NCI-H2081 (cell line): ENCODE measurements at regions not wholly inside any gene's neighbourhood (a gene's known extent, or its start where the extent isn't known, plus 50 kb on each side); places are given as distances from the start of the nearest gene placed in this dataset.
A peak's percentile ranks its signal among the peaks of the same experiment; 100 is the strongest.
"Not testable (repeated sequence)": the region's sequence is repeated elsewhere in the genome, so short reads cannot be mapped to it uniquely, and the experiment has no call there.

ENCODE experiments used
- DNase-seq, 2 experiments: peaks; one replicate each; lab custom pipeline; 2025; lab: John Stamatoyannopoulos, UW

DNA sequence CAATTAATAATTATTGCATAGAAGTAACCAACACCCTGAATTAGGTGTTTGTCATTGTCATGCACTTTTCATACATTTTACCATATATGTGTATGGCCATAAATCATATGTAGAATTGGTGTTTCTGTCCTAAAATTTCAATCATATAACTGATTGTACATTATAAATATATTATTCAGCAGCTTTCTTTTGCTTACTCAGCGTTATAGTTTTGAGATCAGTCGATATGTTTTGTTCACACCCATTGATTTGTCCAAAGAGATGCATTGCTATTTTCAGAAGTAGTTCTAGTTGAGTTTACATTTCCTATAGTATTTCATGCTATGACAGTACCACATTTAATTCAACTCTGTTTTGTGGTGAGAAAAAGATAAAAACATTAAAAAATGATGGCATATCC is 50.5 kb upstream of the PARP4 start:
- DNase-seq: no peak

DNA sequence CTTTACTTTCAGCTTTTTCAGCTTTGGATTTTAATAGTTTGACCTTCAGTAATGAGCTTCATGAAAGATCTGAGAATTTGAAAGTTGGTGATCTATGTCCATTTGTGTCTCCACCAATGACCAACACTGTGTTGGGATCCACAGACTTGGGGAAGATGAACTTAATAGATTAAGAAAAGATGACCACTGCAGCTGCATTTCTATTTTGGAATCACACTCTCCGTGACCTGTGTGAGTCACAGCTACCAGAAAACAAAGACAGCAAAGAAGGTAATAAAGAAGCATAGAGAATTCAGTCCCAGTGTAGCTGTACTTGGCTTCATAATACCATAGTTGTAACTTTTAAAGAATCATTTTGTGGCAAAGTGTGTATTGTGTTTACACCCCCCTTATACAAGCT is 51.4 kb upstream of the PARP4 start:
- DNase-seq: not testable (repeated sequence)

DNA sequence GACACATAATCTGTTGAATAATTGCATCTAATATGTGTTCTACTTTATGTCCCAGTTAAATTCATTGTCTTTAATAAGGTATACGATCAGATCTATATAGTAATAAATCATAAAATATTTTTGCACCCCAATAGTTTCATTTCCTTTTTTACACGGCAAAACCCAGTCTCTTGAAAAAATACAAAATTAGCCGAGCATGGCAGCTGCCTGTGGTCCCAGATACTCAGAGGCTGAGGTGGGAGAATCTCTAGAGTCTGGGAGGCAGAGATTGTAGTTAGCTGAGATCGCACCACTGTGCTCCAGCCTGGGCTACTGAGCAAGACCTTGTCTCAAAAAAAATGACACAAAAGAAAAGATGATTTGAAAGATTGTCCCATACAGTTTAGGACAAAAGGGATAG is 52.3 kb upstream of the PARP4 start:
- no peak for DNase-seq

DNA sequence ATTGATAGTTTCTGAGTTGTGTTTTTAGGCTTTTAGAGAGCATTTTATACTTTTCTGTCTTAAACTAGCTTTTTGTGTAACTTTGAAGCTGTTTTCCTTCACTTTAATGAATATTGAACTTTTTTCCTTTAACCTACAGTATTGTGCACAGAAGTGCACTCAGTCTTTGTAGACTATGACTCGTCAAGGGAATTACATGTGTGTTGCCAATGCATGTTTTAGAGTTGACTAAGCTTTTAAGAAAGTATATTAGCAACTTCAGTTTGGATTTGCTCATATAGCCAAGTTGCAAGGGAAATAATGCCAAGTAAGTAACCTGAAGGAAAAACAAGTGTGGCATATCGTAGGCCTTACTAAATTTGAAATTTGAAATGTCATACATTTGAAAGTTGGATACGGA is 55.0 kb upstream of the PARP4 start:
- DNase-seq: not testable (repeated sequence)

DNA sequence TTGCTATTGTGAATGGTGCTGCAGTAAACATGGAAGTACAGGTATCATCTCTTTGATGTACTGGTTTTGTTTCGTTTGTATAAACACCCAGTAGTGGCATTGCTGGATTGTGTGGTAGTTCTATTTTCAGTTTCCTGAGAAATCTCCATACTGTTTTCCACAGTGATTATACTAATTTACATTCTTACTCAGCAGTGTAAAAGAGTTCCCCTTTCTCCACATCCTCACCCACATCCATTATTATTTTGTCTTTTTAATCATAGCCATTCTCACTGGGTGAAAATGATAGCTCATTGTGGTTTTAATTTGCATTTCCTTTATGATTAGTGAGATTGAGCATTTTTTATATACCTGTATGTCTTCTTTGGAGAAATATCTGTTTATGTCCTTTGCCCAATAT is 62.3 kb upstream of the PARP4 start:
- DNase-seq: no peak

DNA sequence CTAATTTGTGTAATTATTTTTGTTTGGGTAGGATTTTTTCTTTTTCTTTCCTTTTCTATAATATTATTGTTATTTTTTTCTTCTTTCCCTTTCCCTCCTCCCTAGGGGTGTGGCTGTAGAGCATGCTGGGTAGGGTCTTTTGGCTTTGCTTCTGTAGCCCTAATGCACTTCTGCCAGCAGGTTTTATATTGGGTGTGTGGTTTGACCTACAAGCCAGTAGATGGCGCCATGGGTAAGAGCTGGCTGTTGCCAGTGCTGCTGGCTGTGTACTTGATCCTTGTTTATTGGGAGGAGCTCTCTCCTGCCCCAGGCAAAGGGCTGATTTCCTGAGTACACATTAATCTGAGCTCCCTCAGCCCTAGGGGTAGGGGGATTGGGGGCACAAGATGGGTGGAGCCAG is 67.7 kb upstream of the PARP4 start:
- DNase-seq: peak; percentile 32 to 67

DNA sequence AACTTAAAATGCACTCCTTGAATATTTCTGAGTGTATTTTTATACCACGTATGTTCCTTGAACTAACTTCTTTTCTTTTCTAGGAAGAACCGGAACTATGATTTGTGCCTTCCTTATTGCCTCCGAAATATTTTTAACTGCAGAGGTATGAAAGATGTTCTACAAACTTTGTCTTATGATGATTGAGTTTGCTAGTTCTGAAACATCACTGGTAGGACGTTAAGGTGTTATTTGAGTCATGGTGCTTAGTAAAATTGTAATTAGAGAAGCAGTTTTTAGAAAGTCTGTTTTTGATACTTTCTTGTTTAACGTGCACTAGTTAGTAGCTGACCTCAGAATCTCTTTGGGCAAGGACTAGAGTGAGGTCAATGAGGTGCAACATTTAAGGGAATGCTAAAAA is 69.0 kb upstream of the PARP4 start:
- DNase-seq: not testable (repeated sequence)

DNA sequence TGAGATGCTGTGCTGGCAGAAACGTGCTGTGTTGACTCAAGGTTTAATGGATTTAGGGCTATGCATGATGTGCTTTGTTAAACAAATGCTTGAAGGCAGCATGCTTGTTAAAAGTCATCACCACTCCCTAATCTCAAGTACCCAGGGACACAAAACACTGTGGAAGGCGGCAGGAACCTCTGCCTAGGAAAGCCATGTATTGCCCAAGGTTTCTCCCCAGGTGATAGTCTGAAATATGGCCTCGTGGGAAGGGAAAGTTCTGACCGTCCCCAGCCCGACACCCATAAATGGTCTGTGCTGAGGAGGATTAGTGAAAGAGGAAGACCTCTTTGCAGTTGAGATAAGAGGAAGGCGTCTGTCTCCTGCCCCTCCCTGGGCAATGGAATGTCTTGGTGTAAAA is 79.1 kb upstream of the PARP4 start:
- DNase-seq: not testable (repeated sequence)

DNA sequence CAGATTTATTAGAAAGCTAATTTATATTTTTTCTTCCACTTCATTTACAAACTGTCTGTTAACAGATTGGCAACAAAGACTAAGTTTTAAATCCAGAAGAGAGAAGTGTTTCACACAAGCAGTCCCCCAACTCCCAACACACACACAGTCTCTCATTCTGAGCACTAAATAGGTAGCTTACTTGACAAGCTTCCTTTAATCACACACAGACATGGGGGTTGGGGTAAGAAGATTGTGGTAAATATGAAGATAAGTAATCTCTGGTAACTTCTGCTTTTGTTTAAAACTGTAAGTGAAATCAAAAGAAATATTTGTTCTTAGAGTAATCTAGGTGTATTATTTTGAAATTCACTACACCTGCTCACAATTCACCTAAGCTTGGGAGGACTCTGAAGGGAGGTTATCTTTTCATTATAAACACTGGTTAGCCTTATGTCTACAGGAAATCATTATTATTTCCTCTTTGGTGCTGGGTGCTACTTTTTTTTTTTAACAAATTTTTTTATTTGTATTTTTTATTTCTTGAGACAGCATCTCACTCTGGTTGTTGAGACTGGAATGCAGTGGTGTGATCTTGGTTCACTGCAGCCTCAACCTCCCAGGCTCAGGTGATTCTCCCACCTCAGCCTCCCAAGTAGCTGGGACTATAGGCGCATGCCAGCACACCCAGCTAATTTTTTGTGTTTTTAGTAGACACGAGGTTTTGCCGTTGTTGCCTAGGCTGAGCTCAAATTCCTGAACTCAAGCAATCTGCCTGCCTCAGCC is 82.1 kb upstream of the ATP12A start:
- DNase-seq: not testable (repeated sequence)

DNA sequence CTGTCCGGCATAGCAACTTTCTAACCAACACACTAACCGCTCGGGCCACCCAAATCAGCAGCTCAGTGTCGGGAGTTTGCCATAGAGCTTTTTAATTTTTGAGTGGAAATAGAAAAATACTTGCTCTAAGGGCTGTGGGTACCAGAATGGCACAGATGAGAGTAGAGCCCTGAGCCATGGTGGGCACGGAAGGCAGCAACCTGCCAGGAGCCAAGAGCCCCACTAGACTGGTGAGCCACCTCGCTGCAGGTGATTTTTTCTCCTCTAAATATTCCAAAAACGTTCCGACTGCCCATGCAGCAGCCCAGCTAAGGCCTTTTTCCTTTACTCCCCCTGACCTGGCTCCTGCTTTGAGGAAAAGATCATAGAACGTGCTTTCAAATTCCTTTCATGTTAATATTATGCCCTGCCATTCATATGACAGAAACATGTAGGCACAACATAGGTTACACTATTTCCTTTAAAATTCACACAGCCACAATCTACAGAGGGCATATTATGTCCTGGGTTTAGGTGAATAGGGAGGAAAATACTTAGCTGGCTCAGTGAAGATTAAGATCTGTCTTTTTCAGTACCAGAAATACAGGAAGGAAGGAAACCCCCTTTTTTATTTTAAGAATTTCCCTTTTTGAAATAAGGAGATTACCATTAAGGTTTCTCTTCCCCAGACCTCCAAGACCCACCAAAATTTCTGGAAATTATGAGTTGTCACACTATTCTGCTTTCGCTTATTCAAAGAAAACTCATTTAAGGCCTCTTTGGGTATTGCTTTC is 81.0 kb upstream of the ATP12A start:
- not testable (repeated sequence) for DNase-seq

DNA sequence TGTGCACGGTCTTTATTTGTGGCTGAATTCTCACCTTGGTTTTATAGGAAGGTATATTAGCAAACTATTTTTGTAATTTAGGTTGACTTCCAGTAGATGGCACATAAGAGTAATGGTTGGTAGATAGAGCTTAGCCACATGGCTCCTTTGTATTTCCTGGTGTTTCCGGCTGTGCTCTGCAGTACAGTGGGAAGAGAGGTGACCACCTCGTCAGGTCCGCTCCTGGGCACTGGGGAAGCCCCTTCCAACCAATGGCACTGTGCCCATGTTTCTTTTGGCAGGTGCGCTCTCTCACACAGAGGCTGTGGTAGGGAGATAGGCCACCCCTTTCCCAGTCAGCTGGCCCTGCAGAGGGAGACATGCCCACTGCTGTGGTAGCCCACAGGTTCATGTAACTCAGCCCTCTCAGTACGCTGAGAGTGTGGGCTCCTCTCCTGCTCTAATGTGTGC is 74.3 kb upstream of the ATP12A start:
- no peak for DNase-seq

DNA sequence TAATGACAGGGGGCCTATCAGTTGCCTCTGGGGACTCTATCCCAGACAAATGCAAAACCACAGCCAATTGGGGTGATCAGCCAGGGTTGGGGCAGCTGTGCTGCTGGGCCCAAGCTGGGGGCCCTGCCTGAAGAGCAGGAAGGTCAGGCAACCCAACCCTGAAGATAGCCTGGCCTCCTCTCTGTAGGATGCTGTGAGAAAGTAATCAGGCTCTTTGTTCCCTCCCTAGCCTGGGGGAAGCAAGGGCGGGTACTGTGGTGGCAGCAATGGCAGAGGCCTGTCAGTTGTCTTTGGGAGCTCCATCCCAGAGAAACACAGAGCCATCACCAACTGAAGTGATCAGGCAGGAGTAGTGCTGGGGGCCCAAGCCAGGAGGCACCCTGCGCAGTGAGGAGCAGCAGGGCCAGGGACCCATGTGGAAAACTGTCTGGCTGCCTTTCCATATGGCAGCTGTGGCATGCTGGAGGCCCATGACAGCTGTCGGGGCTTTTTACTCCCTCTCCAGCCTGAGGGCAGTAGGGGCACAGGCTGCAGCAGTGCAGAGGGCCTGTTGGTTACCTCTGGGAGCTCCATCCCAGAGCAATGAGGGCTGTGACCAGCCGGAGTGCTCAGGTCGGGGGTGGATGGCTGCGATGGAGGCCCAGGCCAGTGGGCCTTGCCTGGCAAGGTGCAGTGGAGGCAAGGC is 73.6 kb upstream of the ATP12A start:
- no peak for DNase-seq

DNA sequence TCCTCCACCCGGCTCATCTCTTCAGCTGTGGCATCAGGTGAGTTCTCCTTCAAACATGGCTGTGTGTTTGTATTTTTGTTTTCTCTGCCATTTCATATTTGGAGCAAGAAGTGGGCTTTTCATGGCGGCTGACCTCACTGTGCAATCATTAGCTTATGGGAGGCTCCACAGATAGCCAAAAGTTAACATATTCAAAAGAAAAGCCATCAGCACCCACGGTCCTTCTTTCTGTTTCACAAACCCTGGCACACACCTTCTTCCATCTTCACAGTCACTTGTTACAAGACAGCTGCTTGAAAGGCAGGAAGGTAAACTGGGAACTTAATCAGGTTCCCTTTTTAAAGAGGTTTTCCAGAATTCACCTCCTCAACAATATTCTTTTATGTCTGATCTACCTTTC is 69.3 kb upstream of the ATP12A start:
- DNase-seq: no peak

DNA sequence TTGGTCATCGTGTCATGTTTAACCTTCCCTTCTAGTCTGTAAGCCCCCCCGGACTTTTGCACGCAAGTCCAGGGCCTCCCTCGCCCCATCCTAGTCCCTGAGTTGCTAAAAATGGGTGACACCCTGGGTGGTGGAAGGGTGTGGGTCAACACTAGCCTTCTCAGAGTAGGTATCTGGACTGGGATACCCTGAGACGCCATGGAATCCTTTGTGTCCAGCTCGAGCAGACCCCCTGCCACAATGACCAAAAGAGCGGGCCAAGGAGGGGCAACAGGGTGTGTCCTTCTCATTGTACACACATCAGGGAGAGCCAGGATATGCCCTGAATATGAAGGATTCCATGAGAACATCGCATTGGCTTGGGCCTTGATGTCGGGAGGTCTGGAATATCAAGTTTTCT is 67.5 kb upstream of the ATP12A start:
- DNase-seq: no peak

DNA sequence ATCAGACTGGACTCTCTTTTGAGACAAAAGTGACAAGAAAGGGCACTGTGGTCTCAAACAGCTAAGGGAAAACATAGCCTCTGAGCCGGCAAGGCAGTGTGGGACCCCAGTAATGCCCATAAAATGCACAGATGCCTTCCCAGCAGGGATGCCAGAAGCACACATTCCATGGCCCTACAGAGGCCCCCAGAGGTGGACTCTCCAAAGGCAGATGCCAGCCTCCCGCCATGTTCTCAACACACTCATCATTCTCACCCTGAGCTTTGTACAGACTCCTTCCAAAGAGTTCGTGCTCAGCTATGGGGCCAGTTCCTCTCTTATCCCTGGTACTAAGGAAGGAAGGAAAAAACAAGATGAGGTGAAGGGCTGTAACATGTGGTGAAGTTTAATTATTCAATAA is 67.1 kb upstream of the ATP12A start:
- DNase-seq: no peak

DNA sequence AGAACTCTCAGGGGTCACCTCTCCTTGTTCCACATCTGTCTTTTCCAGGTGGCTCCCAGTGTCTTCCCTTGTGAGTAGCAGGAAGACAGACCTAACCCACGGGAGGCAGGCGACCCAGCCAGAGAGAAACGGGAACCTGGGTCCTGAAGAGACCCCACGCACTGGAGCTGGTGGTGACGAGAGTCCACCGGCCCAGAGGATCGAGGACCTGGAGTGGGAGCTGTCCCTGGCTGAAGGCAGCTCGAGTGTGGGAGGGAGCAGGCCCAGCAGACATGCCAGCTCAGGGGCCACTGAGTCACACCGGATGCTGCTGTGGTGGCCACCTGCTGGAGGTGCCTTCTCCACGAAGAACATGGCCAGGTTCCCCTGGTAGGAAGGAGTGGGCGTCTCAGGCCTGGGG is 66.5 kb upstream of the ATP12A start:
- no peak for DNase-seq

DNA sequence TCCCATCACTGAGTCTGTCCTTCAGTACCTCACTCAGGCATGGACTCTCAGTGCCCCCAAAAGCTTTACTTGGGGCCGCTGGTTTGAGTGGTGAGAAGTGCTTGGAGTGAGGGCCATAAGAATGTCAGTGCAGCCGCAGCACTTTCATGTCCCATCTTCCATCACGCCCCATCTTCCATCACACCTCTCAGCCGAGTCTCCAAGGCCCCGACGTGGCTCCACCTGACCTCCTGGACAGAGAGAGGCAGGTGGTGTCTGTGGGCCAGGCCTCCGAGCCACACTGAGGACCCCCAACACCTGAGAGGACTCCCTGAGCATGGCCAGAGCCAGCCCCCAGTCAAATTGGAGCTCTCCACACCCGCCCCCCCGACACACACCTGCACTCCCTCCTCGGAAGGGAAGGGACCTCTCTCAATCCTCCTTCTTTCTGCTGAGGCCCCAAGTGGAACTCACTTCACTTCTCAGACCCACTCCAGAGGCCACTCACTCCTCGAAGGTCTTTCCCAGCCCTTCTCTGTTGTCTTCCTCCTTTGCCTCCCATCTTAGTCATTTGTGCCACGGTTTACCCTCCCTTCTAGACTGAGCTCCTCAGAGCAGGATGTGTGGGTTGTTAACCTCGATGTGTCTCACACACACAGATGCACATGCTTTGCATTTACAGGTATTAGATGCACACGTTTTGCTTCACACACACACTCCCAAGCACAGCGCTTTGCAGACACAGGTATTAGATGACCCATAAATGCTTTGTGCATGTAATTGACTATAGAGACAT is 65.7 kb upstream of the ATP12A start:
- DNase-seq: no peak

DNA sequence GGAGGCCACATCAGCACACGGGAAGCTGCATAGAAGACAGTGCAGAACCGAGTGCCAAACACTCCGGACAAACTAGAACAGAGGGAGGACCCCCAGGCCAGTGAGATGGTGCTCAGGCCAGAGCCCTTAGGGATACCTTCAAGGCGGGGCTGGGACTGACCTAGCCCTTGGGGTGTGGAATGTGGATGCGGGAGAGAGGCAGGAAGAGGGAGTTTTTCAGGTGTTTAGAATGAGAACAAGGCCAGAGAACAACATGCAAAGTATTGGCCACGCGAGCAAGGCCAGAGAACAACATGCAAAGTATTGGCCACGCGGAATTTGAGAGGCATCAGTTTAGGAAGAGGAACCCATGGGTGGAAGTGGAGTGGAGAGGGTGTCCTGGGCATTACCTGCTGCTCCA is 65.1 kb upstream of the ATP12A start:
- no peak for DNase-seq

DNA sequence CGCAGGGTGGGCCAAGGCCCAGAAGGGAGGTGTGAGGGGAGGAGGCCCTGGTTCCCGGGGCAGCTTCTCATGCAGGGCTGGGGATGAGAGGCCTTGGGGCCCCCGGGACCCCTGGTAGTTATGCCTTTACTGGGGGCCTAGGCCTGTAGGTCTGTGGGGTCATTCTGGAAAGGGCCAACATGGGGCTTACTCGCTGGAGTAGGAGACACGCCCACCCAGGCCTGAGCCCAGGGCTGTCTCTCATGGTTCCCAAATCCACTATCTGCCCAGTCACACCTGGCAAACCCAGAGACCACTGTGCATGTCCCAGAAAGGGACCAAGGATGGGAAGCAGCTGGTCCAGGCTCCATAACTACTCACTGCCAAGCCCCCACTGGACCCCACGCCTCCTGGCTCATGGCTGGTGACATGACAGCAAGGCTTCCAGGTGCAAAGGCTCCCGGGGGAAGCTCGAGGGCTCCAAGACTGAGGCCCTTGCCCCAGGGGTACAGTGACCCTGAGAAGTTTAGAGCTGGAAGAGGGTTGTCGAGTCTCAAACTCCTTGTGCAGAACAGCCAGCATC is 64.2 kb upstream of the ATP12A start:
- no peak for DNase-seq

DNA sequence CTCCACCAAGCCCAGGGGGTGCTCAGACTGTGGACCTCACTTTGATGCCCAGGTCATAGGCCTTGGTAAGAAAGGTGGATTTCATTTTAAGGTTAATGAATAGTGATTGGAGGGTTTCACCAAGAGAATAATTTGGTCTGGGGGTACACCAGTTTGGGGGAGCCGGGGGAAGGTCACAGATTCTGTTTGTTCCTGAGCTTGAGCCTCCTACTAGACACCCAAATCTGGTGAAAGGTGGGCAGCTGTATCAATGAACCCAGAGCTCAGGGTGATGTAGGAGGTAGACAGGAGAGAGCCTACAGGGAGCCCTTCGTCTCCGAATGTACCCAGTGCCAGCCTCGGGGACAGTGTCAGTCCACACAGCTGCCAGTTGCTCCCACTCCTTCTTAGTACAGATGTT is 63.7 kb upstream of the ATP12A start:
- DNase-seq: no peak

DNA sequence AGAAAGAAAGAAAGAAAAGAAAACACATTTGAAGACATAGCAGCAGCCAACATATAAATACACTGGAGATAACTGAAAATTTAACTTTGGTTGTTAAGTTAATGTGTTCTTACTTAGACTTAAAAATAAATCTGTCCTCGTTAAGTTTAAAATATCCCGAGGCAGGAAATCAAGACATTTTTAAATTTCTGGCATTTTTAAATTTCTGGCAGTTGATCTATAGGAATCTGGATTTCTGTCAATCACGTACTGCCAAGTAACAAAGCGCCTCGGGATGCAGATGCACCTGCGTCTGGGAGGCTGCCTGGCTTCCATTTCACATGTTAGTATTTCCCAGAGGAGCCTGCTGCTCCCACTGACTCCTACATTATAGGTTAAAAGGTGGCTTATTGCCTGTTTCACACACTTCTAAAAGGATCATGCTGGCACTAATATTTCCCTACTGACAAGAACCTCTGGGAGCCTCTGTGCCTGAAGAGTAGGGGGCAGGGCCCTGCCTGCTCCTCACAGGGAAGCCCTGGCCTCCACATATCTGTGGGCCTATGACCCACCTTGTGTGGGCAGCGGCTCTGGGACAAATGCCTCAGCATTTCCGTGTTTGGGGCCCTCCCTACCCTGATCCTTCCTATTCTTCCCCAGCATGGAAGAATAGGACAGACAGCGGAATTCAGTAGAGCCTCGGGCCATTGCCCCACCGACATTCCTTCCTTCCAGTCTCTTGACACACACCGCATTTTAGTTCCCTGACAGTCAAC is 62.8 kb upstream of the ATP12A start:
- no peak for DNase-seq
